ENCODE measurements at regions not wholly inside any gene's neighbourhood (a gene's known extent, or its start where the extent isn't known, plus 50 kb on each side); places are given as distances from the start of the nearest gene placed in this dataset.

DNA sequence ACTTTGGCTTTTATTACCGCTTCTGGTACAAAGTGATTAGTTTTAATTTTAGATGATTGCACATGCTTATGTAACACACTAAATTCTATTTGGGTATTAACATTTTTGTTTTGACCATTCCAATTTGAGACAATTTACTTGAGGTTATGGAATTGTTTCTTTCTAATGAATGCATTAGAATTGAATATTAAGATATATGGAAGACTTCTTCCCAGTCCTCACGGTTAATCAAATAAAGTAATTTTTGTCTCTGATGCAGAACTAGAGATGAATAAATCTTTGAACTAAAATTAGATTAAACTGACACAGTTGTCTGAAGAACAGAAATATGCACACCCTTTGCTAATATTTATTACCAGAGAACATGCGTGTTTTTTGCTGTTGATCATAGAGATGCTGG, 127.1 kb upstream of the FBXL17 start:
- no peak for TF ChIP-seq POLR2A (IDR thresholded peaks at IDR 0.05)
- TF ChIP-seq, protein P1, sequence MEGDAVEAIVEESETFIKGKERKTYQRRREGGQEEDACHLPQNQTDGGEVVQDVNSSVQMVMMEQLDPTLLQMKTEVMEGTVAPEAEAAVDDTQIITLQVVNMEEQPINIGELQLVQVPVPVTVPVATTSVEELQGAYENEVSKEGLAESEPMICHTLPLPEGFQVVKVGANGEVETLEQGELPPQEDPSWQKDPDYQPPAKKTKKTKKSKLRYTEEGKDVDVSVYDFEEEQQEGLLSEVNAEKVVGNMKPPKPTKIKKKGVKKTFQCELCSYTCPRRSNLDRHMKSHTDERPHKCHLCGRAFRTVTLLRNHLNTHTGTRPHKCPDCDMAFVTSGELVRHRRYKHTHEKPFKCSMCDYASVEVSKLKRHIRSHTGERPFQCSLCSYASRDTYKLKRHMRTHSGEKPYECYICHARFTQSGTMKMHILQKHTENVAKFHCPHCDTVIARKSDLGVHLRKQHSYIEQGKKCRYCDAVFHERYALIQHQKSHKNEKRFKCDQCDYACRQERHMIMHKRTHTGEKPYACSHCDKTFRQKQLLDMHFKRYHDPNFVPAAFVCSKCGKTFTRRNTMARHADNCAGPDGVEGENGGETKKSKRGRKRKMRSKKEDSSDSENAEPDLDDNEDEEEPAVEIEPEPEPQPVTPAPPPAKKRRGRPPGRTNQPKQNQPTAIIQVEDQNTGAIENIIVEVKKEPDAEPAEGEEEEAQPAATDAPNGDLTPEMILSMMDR (IDR thresholded peaks at IDR 0.05) = no peak

Data from prostate gland (tissue), 2 donors.